HG02759 (cell line): ENCODE measurements at regions not wholly inside any gene's neighbourhood (a gene's known extent, or its start where the extent isn't known, plus 50 kb on each side); places are given as distances from the start of the nearest gene placed in this dataset.

Experiments
- ATAC-seq: cut with Tn5 transposase; IDR thresholded peaks from one replicate; pipeline ENCODE4 v1.9.1; 2021; ENCODE audit warnings: mild to moderate bottlenecking, moderate library complexity; ENCODE audit not compliant: unreplicated experiment

- no peak for ATAC-seq
Measured at GRCh38 chr13:79267560-79267959, 138.5 kb downstream of the RBM26 start.

GRCh38 chr13:79258489-79258888 is 147.6 kb downstream of the RBM26 start:
- ATAC-seq: peak; percentile 94

GRCh38 chr13:79246578-79246949 is 159.5 kb downstream of the RBM26 start:
- no peak for ATAC-seq

DNA sequence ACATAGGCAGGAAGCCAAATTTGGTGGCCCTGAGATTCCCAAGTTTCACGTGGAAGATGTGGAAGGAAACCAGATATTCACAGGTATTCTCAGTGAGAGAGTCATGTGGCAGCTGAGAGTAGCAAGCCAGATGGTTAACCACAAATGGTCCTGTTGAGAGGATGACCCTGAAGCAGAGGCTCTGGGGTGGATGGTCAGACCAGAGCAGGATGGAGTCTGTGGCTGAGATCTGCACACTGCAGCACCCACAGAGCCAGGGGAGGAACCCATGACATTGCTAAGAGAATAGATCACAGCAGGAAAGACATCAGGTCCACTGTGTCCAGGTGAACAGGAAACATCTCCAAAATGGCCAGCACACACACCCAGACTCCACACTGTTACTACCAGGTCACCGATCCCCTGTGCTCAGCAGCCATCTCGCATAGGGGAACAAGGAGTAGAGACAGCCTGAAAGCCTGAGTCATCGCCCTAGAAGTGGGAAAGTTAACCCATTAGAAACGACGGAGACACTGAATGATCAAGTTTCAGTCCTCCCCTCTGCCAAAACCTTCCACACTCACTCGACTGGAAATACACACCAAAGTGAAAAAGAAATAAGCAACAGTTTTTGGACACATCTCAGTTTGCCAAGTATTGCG is 160.0 kb downstream of the RBM26 start:
- ATAC-seq: no peak

DNA sequence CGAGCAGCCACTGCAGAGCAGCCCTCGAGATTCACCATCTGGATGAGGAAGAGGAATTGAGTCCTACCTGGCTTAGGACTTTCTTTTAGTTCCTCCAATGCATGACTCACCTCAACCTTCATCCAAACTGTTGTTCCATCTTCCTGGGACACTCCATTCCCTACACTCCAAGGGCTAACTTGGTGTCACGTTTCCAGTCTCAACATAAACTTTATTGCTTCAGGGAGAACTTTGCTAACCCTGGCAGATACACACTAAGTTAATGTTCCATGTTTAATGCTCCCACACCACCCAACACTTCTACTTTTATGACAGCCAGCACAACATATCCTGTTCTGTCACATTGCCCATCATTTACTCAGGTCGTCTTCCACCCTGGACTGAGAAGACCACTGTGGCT is 164.4 kb downstream of the RBM26 start:
- no peak for ATAC-seq

DNA sequence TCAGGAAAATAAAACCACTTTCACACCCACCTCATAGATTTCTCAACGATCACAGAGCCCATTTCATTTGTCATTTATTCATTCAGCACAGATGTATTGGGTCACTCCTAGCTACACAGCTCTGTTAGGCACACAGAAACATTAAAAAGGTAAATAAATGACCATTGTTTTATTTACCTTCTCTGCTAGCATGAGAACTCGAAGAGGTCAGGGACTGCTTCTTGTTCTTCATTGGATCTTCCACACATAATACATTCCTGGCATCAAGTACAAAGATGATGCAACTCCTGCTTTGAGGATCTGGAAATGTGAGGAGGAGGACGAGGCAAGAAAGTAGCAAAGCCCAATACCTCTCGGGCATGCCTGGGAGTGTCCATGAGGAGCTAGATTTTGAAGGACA is 168.1 kb downstream of the RBM26 start:
- ATAC-seq: no peak

DNA sequence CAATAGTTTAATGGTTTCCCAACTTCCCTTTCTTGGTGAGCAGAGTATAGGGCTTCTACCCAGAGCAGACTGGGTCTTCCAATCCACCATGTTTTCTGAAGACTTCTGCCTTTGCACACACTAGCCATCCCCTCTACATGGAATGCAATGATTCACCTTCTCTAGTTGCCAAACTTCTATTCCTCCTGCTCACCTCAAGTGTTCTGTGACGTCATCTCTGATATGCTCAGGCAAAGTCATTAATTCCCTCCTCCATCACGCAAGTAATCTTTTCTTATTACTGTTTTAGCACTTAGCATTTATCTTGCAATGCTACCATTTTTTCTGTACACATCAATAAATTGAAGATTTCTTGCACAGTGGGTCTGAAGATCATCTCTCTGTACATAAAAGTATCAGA is 174.2 kb downstream of the RBM26 start:
- ATAC-seq: no peak

- no peak for ATAC-seq
Measured at GRCh38 chr13:79229761-79230160, 176.3 kb downstream of the RBM26 start.

DNA sequence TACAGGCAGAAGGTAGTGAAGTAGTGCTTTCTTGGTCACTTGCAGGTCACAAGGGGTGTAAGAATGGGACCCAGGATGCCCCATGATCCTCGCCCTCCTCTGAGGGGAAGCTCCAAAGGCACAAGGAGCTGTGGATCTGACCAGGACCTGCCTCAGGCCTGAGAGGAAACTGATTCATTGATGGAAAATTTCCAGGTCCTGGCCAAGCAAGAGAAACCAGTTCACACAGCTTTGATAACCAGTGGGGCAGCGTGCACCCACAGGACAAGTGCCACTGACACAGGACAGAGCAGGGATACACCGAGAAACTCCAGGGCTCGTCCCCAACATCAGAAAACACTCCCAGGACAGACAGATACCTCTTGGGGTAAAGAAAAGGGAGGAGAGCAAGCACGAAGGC is 177.1 kb downstream of the RBM26 start:
- ATAC-seq: no peak

GRCh38 chr13:79227418-79227817 is 178.6 kb downstream of the RBM26 start:
- ATAC-seq: peak; percentile 84

GRCh38 chr13:79226938-79227337 is 179.1 kb downstream of the RBM26 start:
- peak; percentile 23 for ATAC-seq

DNA sequence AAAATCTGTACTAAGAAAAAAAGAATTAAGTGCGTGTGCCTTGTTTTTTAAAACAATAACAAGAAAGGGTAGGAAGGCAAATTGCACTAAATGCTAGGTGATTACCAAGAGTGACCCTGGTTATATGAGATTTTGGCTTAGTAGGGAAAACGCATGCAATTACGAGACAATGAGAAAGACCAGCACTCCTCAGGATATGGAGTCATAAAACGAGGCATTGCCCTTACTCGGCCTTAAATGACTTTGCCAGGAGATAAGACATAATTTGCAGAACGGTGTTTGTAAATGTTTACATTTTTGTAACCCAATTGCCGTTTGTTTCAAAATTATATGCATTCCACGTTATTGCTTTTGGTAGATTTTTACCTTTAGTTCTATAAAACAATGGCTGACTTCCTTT is 179.8 kb downstream of the RBM26 start:
- ATAC-seq: no peak

GRCh38 chr13:79225487-79226232 is 180.4 kb downstream of the RBM26 start:
- no peak for ATAC-seq

DNA sequence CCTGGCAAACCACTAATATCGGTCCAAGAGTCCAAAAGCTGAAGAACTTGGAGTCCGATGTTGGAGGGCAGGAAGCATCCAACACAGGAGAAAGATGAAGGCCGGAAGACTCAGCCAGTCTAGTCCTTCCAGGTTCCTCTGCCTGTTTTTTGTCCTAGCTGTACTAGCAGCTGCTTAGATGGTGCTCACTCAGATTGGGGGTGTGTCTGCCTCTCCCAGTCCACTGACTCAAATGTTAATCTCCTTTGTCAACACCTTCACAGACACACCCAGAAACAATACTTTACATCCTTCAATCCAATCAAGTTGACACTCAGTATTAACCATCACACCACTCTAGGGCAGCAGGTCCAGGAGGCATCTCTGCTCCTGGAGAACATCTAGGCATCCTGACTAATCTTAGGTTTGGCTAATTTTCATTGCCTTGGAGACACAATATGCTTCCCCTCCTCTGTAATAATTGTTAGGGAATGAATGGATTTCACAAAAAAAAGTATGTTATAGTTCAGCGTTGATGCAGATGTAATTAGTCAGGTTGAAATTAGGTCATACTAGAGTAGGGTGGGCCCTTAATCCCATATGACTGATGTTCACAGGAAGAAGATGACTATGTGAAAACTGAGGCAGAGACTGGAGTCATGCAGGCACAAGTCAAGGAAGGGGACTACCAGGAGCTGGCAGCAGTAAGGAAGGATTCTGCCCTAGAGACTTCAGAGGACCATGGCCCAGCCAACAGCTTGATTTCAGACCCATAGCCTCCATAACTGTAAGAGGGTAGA is 183.4 kb downstream of the RBM26 start:
- ATAC-seq: no peak

DNA sequence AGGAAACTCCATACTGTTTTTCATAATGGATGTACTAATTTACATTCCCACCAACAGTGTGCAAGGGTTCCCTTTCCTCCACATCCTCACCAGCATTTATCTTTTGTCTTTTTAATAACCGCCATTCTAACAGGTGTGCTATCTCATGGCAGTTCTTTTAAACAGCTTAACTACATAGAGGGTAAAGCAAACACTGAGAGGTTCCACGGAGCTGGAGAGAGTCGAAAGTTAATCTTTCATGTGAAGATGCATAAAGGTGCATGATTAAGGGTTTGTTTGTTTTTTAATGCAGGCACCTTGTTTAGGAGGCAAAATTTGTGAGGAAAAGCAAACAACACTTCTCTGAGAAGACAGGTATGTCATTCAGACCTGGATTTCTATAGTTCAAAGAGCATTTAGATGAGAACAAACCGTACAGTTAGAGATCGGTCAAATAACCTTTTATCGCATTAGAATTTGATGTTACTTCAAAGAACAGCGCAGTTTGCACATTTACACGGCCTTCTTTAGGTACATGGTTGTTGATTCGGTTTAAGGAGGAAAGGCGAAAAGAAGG is 193.9 kb downstream of the RBM26 start:
- no peak for ATAC-seq

DNA sequence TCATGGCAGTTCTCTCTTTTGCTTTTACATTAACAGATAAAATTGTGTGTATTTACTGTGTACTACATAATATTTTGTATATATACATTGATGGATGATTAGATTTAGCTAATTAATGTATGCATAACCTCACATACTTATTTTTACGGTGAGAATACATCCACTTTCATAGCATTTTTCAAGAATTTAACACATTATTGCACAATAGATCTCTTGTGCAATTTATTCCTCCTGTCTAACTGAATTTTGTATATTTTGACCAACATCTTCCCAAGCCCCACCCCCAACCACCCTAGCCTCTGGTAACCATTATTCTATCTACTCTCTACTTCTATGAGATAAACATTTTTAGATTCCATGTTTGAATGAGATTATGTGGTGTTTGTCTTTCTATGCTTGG is 194.7 kb downstream of the RBM26 start:
- ATAC-seq: no peak

DNA sequence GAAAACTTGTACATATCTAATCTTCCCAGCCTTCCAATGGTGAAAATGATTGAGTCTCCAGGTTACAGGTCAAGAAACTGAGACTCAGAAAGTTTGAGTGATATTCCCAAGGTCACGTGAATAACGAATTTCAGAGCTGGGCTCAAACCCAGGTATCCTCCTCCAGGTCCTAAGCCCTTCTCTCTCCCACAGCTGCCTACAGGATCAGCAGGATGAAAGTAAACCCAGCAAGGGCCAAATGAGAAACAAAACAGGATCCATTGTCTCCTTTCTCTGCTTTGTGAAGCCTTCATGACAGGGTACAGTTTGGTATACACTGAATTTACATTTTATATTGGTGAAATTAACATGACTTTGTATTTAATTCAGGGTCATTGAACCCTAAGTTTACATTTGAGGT is 208.1 kb downstream of the RBM26 start:
- ATAC-seq: no peak

- ATAC-seq: no peak
Measured at GRCh38 chr13:79196843-79197242, 209.2 kb downstream of the RBM26 start.

DNA sequence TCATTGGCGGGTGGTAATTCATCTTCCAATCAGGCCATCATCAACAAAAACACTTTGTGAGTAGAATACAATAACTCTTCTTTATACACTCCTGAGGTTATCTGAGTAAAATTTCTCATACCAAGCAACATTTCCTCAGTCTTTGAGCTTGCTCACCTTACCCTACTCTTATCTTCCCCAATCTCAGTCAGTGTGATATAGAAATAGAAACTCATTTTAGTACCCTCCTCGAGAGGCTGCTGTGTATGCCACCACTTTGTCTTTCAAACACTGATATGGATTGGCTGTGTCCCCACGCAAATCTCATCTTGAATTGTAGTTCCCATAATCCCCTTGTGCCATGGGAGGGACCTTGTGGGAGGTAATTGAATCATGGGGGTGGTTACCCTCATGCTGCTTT is 209.7 kb downstream of the RBM26 start:
- no peak for ATAC-seq

DNA sequence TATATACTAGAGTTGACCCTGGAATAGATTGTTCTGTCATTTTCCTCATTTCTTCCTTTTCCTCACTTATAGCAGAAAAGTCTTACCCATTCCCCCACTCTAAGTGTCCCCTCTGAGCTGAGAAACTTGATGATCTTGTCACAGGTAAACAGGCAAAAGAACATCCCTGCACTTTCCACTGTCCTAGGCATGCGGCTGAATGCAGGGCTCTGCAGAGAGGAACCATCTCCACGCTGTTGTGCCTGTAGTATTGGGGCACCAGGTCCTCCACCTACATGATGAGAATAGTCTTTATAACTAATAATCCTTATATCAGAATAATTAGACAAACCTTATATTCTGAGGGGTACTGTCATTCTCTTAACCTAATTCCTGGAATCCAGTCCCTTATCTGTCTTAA is 211.3 kb downstream of the RBM26 start:
- peak; percentile 39 for ATAC-seq

- peak; percentile 94 for ATAC-seq
Measured at GRCh38 chr13:79194272-79194671, 211.8 kb downstream of the RBM26 start.

DNA sequence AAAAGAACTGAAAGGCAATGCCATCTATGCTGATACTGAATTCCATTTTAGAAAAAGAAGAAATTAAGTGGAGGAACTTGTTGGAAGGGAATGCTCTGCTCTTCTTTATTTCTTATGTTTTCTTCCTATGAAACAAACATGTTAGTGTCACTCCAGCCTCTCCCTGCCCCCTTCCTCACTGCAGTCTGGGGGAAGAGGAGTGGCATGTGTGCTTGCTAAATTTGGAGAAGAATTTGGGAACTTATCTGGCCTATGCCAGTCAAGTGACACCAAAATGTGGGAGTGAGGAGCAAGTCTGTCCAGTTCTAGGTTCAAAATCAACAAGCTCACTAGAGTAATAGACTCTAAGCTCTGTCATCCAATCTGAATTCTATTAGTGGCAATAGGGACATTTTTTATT is 214.6 kb downstream of the RBM26 start:
- no peak for ATAC-seq
